Smooth muscle cell (in vitro differentiated cells): ENCODE measurements at regions not wholly inside any gene's neighbourhood (a gene's known extent, or its start where the extent isn't known, plus 50 kb on each side); places are given as distances from the start of the nearest gene placed in this dataset.

ENCODE experiments used
- DNase-seq: peaks from one replicate; lab custom pipeline; 2025; ENCODE audit not compliant: unreplicated experiment; lab: John Stamatoyannopoulos, UW
- H2AFZ ChIP-seq: fragments of 200-600 bp; sonication (generic); 2 replicates; pipeline ENCODE4 v1.6.0; 2016; ENCODE audit warnings: antibody characterized with exemption, low read depth, mild to moderate bottlenecking
- H3F3A ChIP-seq: fragments of 200-600 bp; sonication (generic); 2 replicates; pipeline ENCODE4 v1.6.0; 2017; ENCODE audit warnings: antibody characterized with exemption, low read depth
- H3K27ac ChIP-seq: fragments of 200-600 bp; sonication (generic); 2 replicates; pipeline ENCODE4 v1.5.1; 2016; ENCODE audit warnings: low read depth, mild to moderate bottlenecking
- H3K27me3 ChIP-seq: fragments of 200-600 bp; sonication (generic); 2 replicates; pipeline ENCODE4 v1.6.1; 2016; ENCODE audit warnings: low read depth, mild to moderate bottlenecking
- H3K36me3 ChIP-seq: fragments of 200-600 bp; sonication (generic); 2 replicates; pipeline ENCODE4 v1.5.1; 2016; ENCODE audit warnings: low read depth
- H3K4me1 ChIP-seq: fragments of 200-600 bp; sonication (generic); 2 replicates; pipeline ENCODE4 v1.5.1; 2016; ENCODE audit warnings: low read depth
- H3K4me2 ChIP-seq: fragments of 200-600 bp; sonication (generic); 2 replicates; pipeline ENCODE4 v1.6.0; 2016; ENCODE audit warnings: mild to moderate bottlenecking
- H3K4me3 ChIP-seq: fragments of 200-600 bp; sonication (generic); 2 replicates; pipeline ENCODE4 v1.5.1; 2016; ENCODE audit warnings: mild to moderate bottlenecking
- H3K79me2 ChIP-seq: fragments of 200-600 bp; sonication (generic); 2 replicates; pipeline ENCODE4 v1.6.0; 2016; ENCODE audit warnings: low read depth, mild to moderate bottlenecking
- H3K9ac ChIP-seq: fragments of 200-600 bp; sonication (generic); 2 replicates; pipeline ENCODE4 v1.6.0; 2016; ENCODE audit warnings: low read depth
- H3K9me3 ChIP-seq: fragments of 200-600 bp; sonication (generic); replicated peaks from 2 replicates; pipeline ENCODE4 v1.5.1; 2016; ENCODE audit warnings: low read depth
- H4K20me1 ChIP-seq: fragments of 200-600 bp; sonication (generic); 2 replicates; pipeline ENCODE4 v1.6.0; 2016; ENCODE audit warnings: low read depth
- WGBS: methylation state at CpG from one replicate; pipeline ENCODE4 v1.1.7; 2016; ENCODE audit warnings: low lambda C conversion rate; 5-methylcytosine and 5-hydroxymethylcytosine counted together
- TF ChIP-seq, protein P1 (sequence below): fragments of 200-600 bp; sonication (generic); IDR thresholded peaks from 2 replicates; pipeline ENCODE4 v1.5.1; 2017; ENCODE audit warnings: borderline replicate concordance, mild to moderate bottlenecking, antibody characterized with exemption; ENCODE audit not compliant: insufficient read depth, poor library complexity, severe bottlenecking

DNA sequence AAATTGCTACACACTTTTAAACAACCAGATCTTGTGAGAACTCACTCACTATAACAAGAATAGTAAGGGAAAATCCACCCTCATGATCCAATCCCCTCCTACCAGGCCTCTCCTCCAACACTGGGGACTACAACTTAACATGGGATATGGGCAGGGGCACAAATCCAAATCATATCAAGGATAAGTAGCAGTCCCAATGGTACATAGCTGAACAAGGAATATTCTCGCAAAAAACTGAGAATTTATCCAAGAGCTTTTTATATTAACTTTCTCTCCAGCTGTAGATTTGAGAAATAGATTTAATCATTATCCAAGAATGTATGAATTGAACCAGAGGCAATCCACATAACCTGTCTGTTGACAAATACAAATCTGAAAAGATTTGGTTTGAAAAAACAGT, 185.2 kb downstream of the TMTC3 start:
- no peak for DNase-seq
- Histone ChIP-seq H3K4me3 (no peak overlapping the region), H4K20me1 (no peaks in the 10 kb centered on the region), H3K27me3 (no peaks in the 10 kb centered on the region), H3K79me2 (no peaks in the 10 kb centered on the region), H3K9ac (no peak overlapping the region), H3K4me2 (no peak overlapping the region), H3F3A (peaks cover 3% of the 10 kb centered on the region), H3K36me3 (no peaks in the 10 kb centered on the region), H2AFZ (no peak overlapping the region), H3K9me3 (no peaks in the 10 kb centered on the region), H3K4me1 (no peaks in the 10 kb centered on the region), H3K27ac (no peak overlapping the region)
- TF ChIP-seq, protein P1, sequence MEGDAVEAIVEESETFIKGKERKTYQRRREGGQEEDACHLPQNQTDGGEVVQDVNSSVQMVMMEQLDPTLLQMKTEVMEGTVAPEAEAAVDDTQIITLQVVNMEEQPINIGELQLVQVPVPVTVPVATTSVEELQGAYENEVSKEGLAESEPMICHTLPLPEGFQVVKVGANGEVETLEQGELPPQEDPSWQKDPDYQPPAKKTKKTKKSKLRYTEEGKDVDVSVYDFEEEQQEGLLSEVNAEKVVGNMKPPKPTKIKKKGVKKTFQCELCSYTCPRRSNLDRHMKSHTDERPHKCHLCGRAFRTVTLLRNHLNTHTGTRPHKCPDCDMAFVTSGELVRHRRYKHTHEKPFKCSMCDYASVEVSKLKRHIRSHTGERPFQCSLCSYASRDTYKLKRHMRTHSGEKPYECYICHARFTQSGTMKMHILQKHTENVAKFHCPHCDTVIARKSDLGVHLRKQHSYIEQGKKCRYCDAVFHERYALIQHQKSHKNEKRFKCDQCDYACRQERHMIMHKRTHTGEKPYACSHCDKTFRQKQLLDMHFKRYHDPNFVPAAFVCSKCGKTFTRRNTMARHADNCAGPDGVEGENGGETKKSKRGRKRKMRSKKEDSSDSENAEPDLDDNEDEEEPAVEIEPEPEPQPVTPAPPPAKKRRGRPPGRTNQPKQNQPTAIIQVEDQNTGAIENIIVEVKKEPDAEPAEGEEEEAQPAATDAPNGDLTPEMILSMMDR, result no peak
- WGBS, result 97% methylated on average over 1 of the region's 1 CpG

DNA sequence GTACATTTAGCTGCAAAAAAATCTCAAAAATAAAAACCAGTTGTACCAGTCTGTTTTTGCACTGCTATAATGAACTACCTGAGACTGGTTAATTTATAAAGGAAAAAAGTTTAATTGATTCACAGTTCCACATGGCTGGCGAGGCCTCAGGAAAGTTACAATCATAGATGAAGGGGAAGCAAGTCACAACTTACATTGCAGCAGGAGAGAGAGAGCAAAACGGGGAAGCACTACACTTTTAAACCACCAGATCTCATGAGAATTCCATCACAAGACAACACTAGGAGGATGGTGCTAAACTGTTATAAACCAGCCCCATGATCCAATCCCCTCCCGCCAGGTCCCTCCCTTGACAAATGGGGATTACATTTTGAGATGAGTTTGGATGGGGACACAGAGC, 186.0 kb downstream of the TMTC3 start:
- TF ChIP-seq, protein P1, result no peak
- no peak for DNase-seq
- no peaks in the 10 kb centered on the region for H3K79me2 ChIP-seq
- WGBS, result 93% methylated on average over 3 of the region's 3 CpGs
- no peak overlapping the region for H3K9ac ChIP-seq
- H3F3A ChIP-seq, result peaks cover 3% of the 10 kb centered on the region
- H3K27me3 ChIP-seq, result no peaks in the 10 kb centered on the region
- no peaks in the 10 kb centered on the region for H3K36me3 ChIP-seq
- H4K20me1 ChIP-seq, result no peaks in the 10 kb centered on the region
- H2AFZ ChIP-seq, result no peak overlapping the region
- no peaks in the 10 kb centered on the region for H3K4me1 ChIP-seq
- no peaks in the 10 kb centered on the region for H3K9me3 ChIP-seq
- H3K4me3 ChIP-seq, result no peak overlapping the region
- no peak overlapping the region for H3K4me2 ChIP-seq
- H3K27ac ChIP-seq, result no peak overlapping the region

DNA sequence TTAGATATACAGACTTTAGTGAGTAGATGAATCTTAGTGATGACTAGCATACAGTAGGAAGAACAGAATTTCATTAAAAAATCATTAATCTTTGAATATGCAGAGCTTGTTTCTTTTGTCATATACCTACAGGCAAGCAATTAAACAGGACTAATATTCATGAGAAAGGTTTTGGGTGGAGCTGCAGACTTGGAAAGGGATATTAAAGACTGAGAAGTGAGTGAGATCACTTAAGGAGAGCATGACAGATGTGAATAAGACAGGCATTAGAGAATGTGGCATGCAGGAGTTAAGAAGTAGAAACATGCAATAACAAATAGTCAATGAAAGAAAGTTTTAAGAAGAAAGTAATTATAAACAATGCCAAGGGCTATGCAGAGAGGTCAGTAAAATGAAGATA, 187.7 kb downstream of the TMTC3 start:
- Histone ChIP-seq H2AFZ (no peak overlapping the region), H3K27me3 (no peaks in the 10 kb centered on the region), H3K36me3 (no peaks in the 10 kb centered on the region), H3K9ac (no peak overlapping the region), H3F3A (peaks cover 3% of the 10 kb centered on the region), H3K79me2 (no peaks in the 10 kb centered on the region), H3K4me2 (no peak overlapping the region), H3K4me1 (peaks cover 11% of the 10 kb centered on the region), H4K20me1 (no peaks in the 10 kb centered on the region), H3K9me3 (no peaks in the 10 kb centered on the region), H3K27ac (no peak overlapping the region), H3K4me3 (no peak overlapping the region)
- TF ChIP-seq, protein P1, result no peak
- DNase-seq, result no peak

DNA sequence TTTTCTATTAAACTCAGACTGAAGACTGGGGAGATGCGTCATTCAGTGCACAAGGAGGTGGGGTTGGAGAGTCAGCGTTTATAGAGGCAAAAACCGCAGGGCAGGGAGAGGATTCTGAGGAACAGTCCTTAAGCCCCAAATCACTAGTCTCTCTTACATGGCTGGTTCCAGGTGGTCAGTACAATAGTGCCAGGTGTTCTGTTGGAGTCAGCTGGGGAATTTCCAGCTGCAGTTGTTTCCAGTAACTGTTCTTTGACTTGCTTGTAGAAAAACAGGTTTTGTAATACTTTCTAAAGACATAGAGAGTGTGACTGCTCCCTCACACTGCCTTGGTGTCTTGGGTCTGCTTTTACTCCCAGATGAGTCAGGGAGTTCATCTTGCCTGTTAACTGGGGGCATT, 192.2 kb downstream of the TMTC3 start:
- H2AFZ ChIP-seq, result no peak overlapping the region
- H3K4me3 ChIP-seq, result no peak overlapping the region
- peak overlapping the region; percentile 85 for H3K27ac ChIP-seq

More for the DNA sequence above, 192.2 kb downstream of the TMTC3 start:
- Histone ChIP-seq H3K4me1 (peaks cover 12% of the 10 kb centered on the region), H3K27me3 (no peaks in the 10 kb centered on the region), H3K79me2 (no peaks in the 10 kb centered on the region), H3K36me3 (no peaks in the 10 kb centered on the region), H3K4me2 (peak overlapping the region; percentile 36), H3K9ac (peak overlapping the region; percentile 29), H3F3A (no peaks in the 10 kb centered on the region), H4K20me1 (no peaks in the 10 kb centered on the region), H3K9me3 (no peaks in the 10 kb centered on the region)
- 62% methylated on average over 3 of the region's 3 CpGs for WGBS
- no peak for DNase-seq
- TF ChIP-seq, protein P1, result no peak
